HCT116 (cell line): ENCODE measurements at regions not wholly inside any gene's neighbourhood (a gene's known extent, or its start where the extent isn't known, plus 50 kb on each side); places are given as distances from the start of the nearest gene placed in this dataset.
A peak's percentile ranks its signal among the peaks of the same experiment; 100 is the strongest.

Source experiments
- ATAC-seq: fragments of 200-7000 bp; cut with Tn5 transposase; 2 replicates; pipeline ENCODE4 v1.9.1; 2020; ENCODE audit warnings: mild to moderate bottlenecking, moderate library complexity
- BruUV-seq: library from RNA; stranded (reverse); fragments of 400-500 nt; replicated peaks from 2 replicates; lab custom pipeline; 2021; lab: Mats Ljungman, UMichigan
- CTCF ChIA-PET: fragments of 300-600 bp; sonication (Branson Sonifier 250); formaldehyde crosslinking; loops from one replicate; lab custom pipeline; 2021; ENCODE audit warnings: antibody characterized with exemption; lab: Charles Lee
- POLR2A ChIA-PET: fragments of 300-600, 350-600 bp; sonication (Branson Sonifier 250); formaldehyde crosslinking; loops from one replicate; lab custom pipeline; 2021; ENCODE audit warnings: antibody characterized with exemption; lab: Charles Lee
- RAD21 ChIA-PET, 2 experiments: fragments of 300-600 bp; sonication (Branson Sonifier 250); formaldehyde crosslinking; loops; one replicate each; lab custom pipeline; 2023; ENCODE audit warnings: low total read pairs in 2 of 2; ENCODE audit not compliant: uncharacterized antibody in 2 of 2, unreplicated experiment in 2 of 2, low non-redundant PET in 1 of 2; lab: Charles Lee
- DNase-seq: peaks from one replicate; pipeline ENCODE4 v3.0.0-alpha.2; 2010; ENCODE audit warnings: low read depth, low spot score
- H2AFZ ChIP-seq: fragments of 200-600 bp; shearing (Covaris generic), sonication (generic); 2 replicates; pipeline ENCODE4 v1.6.1; 2017; ENCODE audit warnings: low read depth, mixed run types, mixed read lengths, antibody characterized with exemption, low read length; ENCODE audit not compliant: poor library complexity, severe bottlenecking
- H3K27ac ChIP-seq: 2 replicates; pipeline ENCODE4 v1.5.1; 2012; ENCODE audit warnings: low read depth, low read length
- H3K27me3 ChIP-seq: fragments of 200-600 bp; sonication (generic); 2 replicates; pipeline ENCODE4 v1.6.1; 2016; ENCODE audit warnings: mixed run types, low read length, mixed read lengths; ENCODE audit not compliant: insufficient read depth
- H3K36me3 ChIP-seq, 2 experiments: fragments of 200-500 bp in 1 of 2; fragments of 200-600 bp in 1 of 2; sonication (Bioruptor generic) in 1 of 2; sonication (generic) in 1 of 2; 2 replicates each; pipeline versions ENCODE4 v1.5.1 to v1.6.1; 2014 to 2016; ENCODE audit warnings: low read length in 2 of 2, inconsistent platforms in 1 of 2, mixed read lengths in 1 of 2, mixed run types in 1 of 2; ENCODE audit not compliant: insufficient read depth in 2 of 2, control insufficient read depth in 1 of 2
- H3K4me1 ChIP-seq, 2 experiments: fragments of 200-600 bp in 1 of 2; sonication (generic) in 1 of 2; 2 replicates each; pipeline versions ENCODE4 v1.5.1 to v1.6.1; 2012 to 2017; ENCODE audit warnings: low read length in 2 of 2, inconsistent platforms in 1 of 2, mild to moderate bottlenecking in 1 of 2, mixed read lengths in 1 of 2, mixed run types in 1 of 2, moderate library complexity in 1 of 2; ENCODE audit not compliant: insufficient read depth in 2 of 2, control insufficient read depth in 1 of 2
- H3K4me2 ChIP-seq: fragments of 200-600 bp; sonication (generic); 2 replicates; pipeline ENCODE4 v1.6.1; 2017; ENCODE audit warnings: mixed run types, low read length, mixed read lengths
- H3K4me3 ChIP-seq, 2 experiments: fragments of 200-600 bp in 1 of 2; sonication (generic) in 1 of 2; replicated peaks in 1 of 2; 2 replicates each; pipeline ENCODE4 v1.5.1; 2011 to 2016; ENCODE audit warnings: low read length in 2 of 2, control low read depth in 1 of 2, low read depth in 1 of 2, mild to moderate bottlenecking in 1 of 2, mixed read lengths in 1 of 2, mixed run types in 1 of 2
- H3K79me2 ChIP-seq: fragments of 200-600 bp; sonication (generic); 2 replicates; pipeline ENCODE4 v1.6.1; 2017; ENCODE audit warnings: mild to moderate bottlenecking, mixed run types, low read length, moderate library complexity, mixed read lengths; ENCODE audit not compliant: insufficient read depth
- H3K9ac ChIP-seq: fragments of 200-600 bp; sonication (generic); 2 replicates; pipeline ENCODE4 v1.6.1; 2016; ENCODE audit warnings: low read length, mixed read lengths
- H3K9me2 ChIP-seq: fragments of 200-600 bp; sonication (generic), shearing (Covaris generic); 2 replicates; pipeline ENCODE4 v1.6.1; 2017; ENCODE audit warnings: mixed run types, mild to moderate bottlenecking, moderate library complexity; ENCODE audit not compliant: insufficient read depth
- H3K9me3 ChIP-seq, 2 experiments: fragments of 200-500 bp in 1 of 2; fragments of 200-600 bp in 1 of 2; sonication (Bioruptor generic) in 1 of 2; sonication (generic) in 1 of 2; 2 replicates each; pipeline ENCODE4 v1.6.1; 2014 to 2017; ENCODE audit warnings: low read length in 2 of 2, mixed read lengths in 2 of 2, inconsistent platforms in 1 of 2, low read depth in 1 of 2, mild to moderate bottlenecking in 1 of 2, mixed run types in 1 of 2, moderate library complexity in 1 of 2; ENCODE audit not compliant: control insufficient read depth in 1 of 2, insufficient read depth in 1 of 2
- H4K20me1 ChIP-seq: fragments of 200-600 bp; sonication (generic), shearing (Covaris generic); 2 replicates; pipeline ENCODE4 v1.6.1; 2017; ENCODE audit warnings: mixed run types, mild to moderate bottlenecking, moderate library complexity; ENCODE audit not compliant: insufficient read depth
- ATF3 ChIP-seq: IDR thresholded peaks from 2 replicates; pipeline ENCODE4 v1.6.1; 2012
- CEBPB ChIP-seq: IDR thresholded peaks from 2 replicates; pipeline ENCODE4 v1.6.1; 2012; ENCODE audit warnings: low read depth
- ELF1 ChIP-seq: IDR thresholded peaks from 2 replicates; pipeline ENCODE4 v1.6.1; 2012; ENCODE audit warnings: low read depth, borderline replicate concordance
- EZH2 ChIP-seq: fragments of 200-600 bp; sonication (generic); IDR thresholded peaks from 2 replicates; pipeline ENCODE4 v1.6.1; 2017; ENCODE audit warnings: antibody characterized with exemption, mixed run types
- EZH2phosphoT487 ChIP-seq: fragments of 200-600 bp; IDR thresholded peaks from 2 replicates; pipeline ENCODE4 v1.6.1; 2018; ENCODE audit warnings: antibody characterized with exemption, borderline replicate concordance
- JUND ChIP-seq: IDR thresholded peaks from 2 replicates; pipeline ENCODE4 v1.6.1; 2012
- MAX ChIP-seq: IDR thresholded peaks from 2 replicates; pipeline ENCODE4 v1.6.1; 2012
- POLR2A ChIP-seq: IDR thresholded peaks from 2 replicates; pipeline ENCODE4 v1.7.0; 2011; ENCODE audit warnings: borderline replicate concordance; ENCODE audit not compliant: insufficient read depth, insufficient read length; ENCODE audit errors: extremely low read depth
- REST ChIP-seq: IDR thresholded peaks from 2 replicates; pipeline ENCODE4 v1.6.1; 2012; ENCODE audit warnings: low read depth
- SP1 ChIP-seq: IDR thresholded peaks from 2 replicates; pipeline ENCODE4 v1.6.1; 2012; ENCODE audit warnings: low read depth
- SRF ChIP-seq: IDR thresholded peaks from 2 replicates; pipeline ENCODE4 v1.6.1; 2012; ENCODE audit warnings: low read depth
- ZBTB33 ChIP-seq: IDR thresholded peaks from 2 replicates; pipeline ENCODE4 v1.6.1; 2011; ENCODE audit warnings: mild to moderate bottlenecking, low read length, moderate library complexity; ENCODE audit not compliant: insufficient replicate concordance; ENCODE audit errors: extremely low read depth
- ZFX ChIP-seq: fragments of 450-650 bp; IDR thresholded peaks from 2 replicates; pipeline ENCODE4 v1.6.1; 2017
- ZNF274 ChIP-seq: fragments of 200-500 bp; sonication (Bioruptor generic); IDR thresholded peaks from 2 replicates; pipeline ENCODE4 v1.6.1; 2014; ENCODE audit warnings: mild to moderate bottlenecking, low read depth, low read length, inconsistent platforms
- intact Hi-C: fragments of 100-400 bp; cut with micrococcal nuclease; formaldehyde crosslinking; loops from 2 replicates; pipeline ENCODE4 v1.10.0; 2022

GRCh38 chr9:124132671-124133147, 121.1 kb downstream of the LHX2 start:
- no peak overlapping the region for H3K27ac ChIP-seq
- TF ChIP-seq ZFX (no peak), MAX (peak; percentile 18; the same call in 1 of the 2 replicates)
- TF ChIP-seq, all 23 proteins: peak for 1
- Histone ChIP-seq H3K9ac (no peak overlapping the region), H3K4me3 (no peak overlapping the region), H3K79me2 (no peaks in the 10 kb centered on the region), H3K4me1 (peaks cover 3 to 30% of the 10 kb centered on the region in 2 experiments; a peak in 3 of 4 replicates), H3K36me3 (no peaks in the 10 kb centered on the region), H2AFZ (no peak overlapping the region), H3K4me2 (peak overlapping the region; percentile 49), H3K9me2 (no peaks in the 10 kb centered on the region), H3K9me3 (no peaks in the 10 kb centered on the region), H4K20me1 (no peaks in the 10 kb centered on the region), H3K27me3 (no peaks in the 10 kb centered on the region)
- ChIA-PET RAD21 (no interaction called here), CTCF (interaction anchor here (0.9 kb wide), 1 partner anchor 255 kb away, joined by 3 read pairs; no protein-coding TSS in a partner anchor), POLR2A (no interaction called here)
- DNase-seq (no peak), ATAC-seq (peak; percentile 75)
- BruUV-seq, result no TSS peak
- intact Hi-C loops, result loop anchor here (5.0 kb wide), 1 partner anchor 125 kb away; the partner anchor contains the start of gene NEK6

- DNase-seq, result no peak
- ChIA-PET RAD21 (interaction anchor here in 1 of 2 experiments (0.5 to 0.9 kb wide), 2 partner anchors 187 to 209 kb away, joined by 4 to 5 read pairs; no protein-coding TSS in a partner anchor), CTCF (no interaction called here), POLR2A (interaction anchor here (0.7 kb wide), 1 partner anchor 90 kb away, joined by 4 read pairs; no protein-coding TSS in a partner anchor)
- no peak overlapping the region for H2AFZ ChIP-seq
- H4K20me1 ChIP-seq, result no peaks in the 10 kb centered on the region
- intact Hi-C loops, result loop anchor here (5.0 kb wide), 1 partner anchor 124 kb away; the partner anchor contains the start of gene NEK6
- peak overlapping the region; percentile 49 for H3K4me2 ChIP-seq
- H3K9me3 ChIP-seq, result no peaks in the 10 kb centered on the region
- H3K79me2 ChIP-seq, result no peaks in the 10 kb centered on the region
- no TSS peak for BruUV-seq
- H3K9me2 ChIP-seq, result no peaks in the 10 kb centered on the region
- no peak overlapping the region for H3K4me3 ChIP-seq
- no peaks in the 10 kb centered on the region for H3K27me3 ChIP-seq
- no peak overlapping the region for H3K9ac ChIP-seq
- ATAC-seq, result peak; percentile 72
- H3K36me3 ChIP-seq, result no peaks in the 10 kb centered on the region
- H3K27ac ChIP-seq, result no peak overlapping the region
- H3K4me1 ChIP-seq, result peaks cover 3 to 24% of the 10 kb centered on the region in 2 experiments; a peak in 3 of 4 replicates
- TF ChIP-seq SP1 (no peak), ELF1 (no peak), POLR2A (no peak), CEBPB (no peak), JUND (no peak), ZBTB33 (no peak), ZNF274 (no peak), SRF (no peak), MAX (no peak), EZH2 (no peak), ATF3 (no peak), EZH2phosphoT487 (no peak), ZFX (no peak), REST (no peak)
Observed at GRCh38 chr9:124133727-124134126, 122.2 kb downstream of the LHX2 start.
